Lung (tissue), 11 donors: ENCODE measurements at regions not wholly inside any gene's neighbourhood (a gene's known extent, or its start where the extent isn't known, plus 50 kb on each side); places are given as distances from the start of the nearest gene placed in this dataset.

Source experiments
- ATAC-seq: fragments of 200-7000 bp; cut with Tn5 transposase; one replicate; pipeline ENCODE4 v1.9.1; 2020; ENCODE audit warnings: moderate number of reproducible peaks; ENCODE audit not compliant: insufficient read depth, low FRiP score
- DNase-seq, 3 donors: peaks; one replicate each; pipeline ENCODE4 v3.0.0-alpha.2; 2013 to 2017
- H3K27ac ChIP-seq, 2 donors: one replicate each; pipeline ENCODE4 v1.5.1; 2013; ENCODE audit warnings: mild to moderate bottlenecking in 2 of 2, moderate library complexity in 2 of 2, control low read depth in 1 of 2, inconsistent platforms in 1 of 2, low read depth in 1 of 2, low read length in 1 of 2
- H3K27me3 ChIP-seq, 3 donors: one replicate each; pipeline ENCODE4 v1.5.1; 2013; ENCODE audit warnings: low read length in 2 of 3; ENCODE audit not compliant: control insufficient read depth in 3 of 3, insufficient read depth in 3 of 3
- H3K36me3 ChIP-seq, 4 donors: one replicate each; pipeline ENCODE4 v1.5.1; 2013; ENCODE audit warnings: low read length in 4 of 4, mild to moderate bottlenecking in 1 of 4, moderate library complexity in 1 of 4; ENCODE audit not compliant: control insufficient read depth in 4 of 4, insufficient read depth in 4 of 4
- H3K4me1 ChIP-seq, 5 donors: one replicate each; pipeline ENCODE4 v1.5.1; 2013; ENCODE audit warnings: low read length in 5 of 5, mild to moderate bottlenecking in 2 of 5, moderate library complexity in 1 of 5; ENCODE audit not compliant: control insufficient read depth in 5 of 5, insufficient read depth in 5 of 5
- H3K4me3 ChIP-seq: one replicate; pipeline ENCODE4 v1.5.1; 2013; ENCODE audit warnings: mild to moderate bottlenecking, control low read depth, moderate library complexity
- H3K9ac ChIP-seq, 2 donors: one replicate each; pipeline ENCODE4 v1.5.1; 2013; ENCODE audit warnings: low read length in 2 of 2, control low read depth in 1 of 2; ENCODE audit not compliant: insufficient read depth in 1 of 2
- H3K9me3 ChIP-seq, 4 donors: one replicate each; pipeline ENCODE4 v1.5.1; 2013; ENCODE audit warnings: low read length in 3 of 4, mild to moderate bottlenecking in 1 of 4, moderate library complexity in 1 of 4; ENCODE audit not compliant: control insufficient read depth in 4 of 4, insufficient read depth in 3 of 4
- CTCF ChIP-seq: IDR thresholded peaks from 2 replicates; pipeline ENCODE4 v1.5.1; 2012; ENCODE audit warnings: mild to moderate bottlenecking; ENCODE audit errors: control extremely low read depth, extremely low read depth
- WGBS, 2 donors: extraction: QIAGEN DNeasy Blood & Tissue Kit; methylation state at CpG; one replicate each; pipeline ENCODE4 v1.1.7; 2013; 5-methylcytosine and 5-hydroxymethylcytosine counted together
- donor health status: control.
- donor health status: control.
- donor health status: Bipolar disorder and iron deficiency.
- donor health status: healthy.
- donor health status: DM: yes; HTN: yes; CAD: no.

- Histone ChIP-seq H3K9ac (no peak overlapping the region), H3K9me3 (no peaks in the 10 kb centered on the region), H3K27me3 (no peaks in the 10 kb centered on the region), H3K27ac (no peak overlapping the region), H3K4me3 (no peak overlapping the region), H3K36me3 (peaks cover 0 to 11% (median 0%) of the 10 kb centered on the region in 4 donors), H3K4me1 (peaks cover 0 to 18% (median 4%) of the 10 kb centered on the region in 5 donors)
- ATAC-seq (no peak), DNase-seq (no peak)
- 80 to 87% methylated on average over 3 of the region's 3 CpGs for WGBS, 2 donors
- no peak for TF ChIP-seq CTCF
Observed at GRCh38 chr2:120802867-120803484, 67.3 kb downstream of the GLI2 start.

- Histone ChIP-seq H3K9me3 (no peaks in the 10 kb centered on the region), H3K9ac (no peak overlapping the region), H3K36me3 (peaks cover 0 to 11% (median 0%) of the 10 kb centered on the region in 4 donors), H3K4me3 (no peak overlapping the region), H3K27ac (no peak overlapping the region), H3K4me1 (peaks cover 0 to 12% (median 0%) of the 10 kb centered on the region in 5 donors), H3K27me3 (no peaks in the 10 kb centered on the region)
- DNase-seq = no peak
- 85 to 89% methylated on average over 11 of the region's 11 CpGs for WGBS, 2 donors
- TF ChIP-seq CTCF = no peak
- no peak for ATAC-seq
Observed at GRCh38 chr2:120803764-120804335, 68.2 kb downstream of the GLI2 start.

- ATAC-seq = no peak
- no peak for TF ChIP-seq CTCF
- Histone ChIP-seq H3K9me3 (no peaks in the 10 kb centered on the region), H3K4me1 (peaks cover 0 to 12% (median 1%) of the 10 kb centered on the region in 5 donors), H3K9ac (no peak overlapping the region), H3K36me3 (peaks cover 0 to 8% (median 0%) of the 10 kb centered on the region in 4 donors), H3K4me3 (no peak overlapping the region), H3K27ac (no peak overlapping the region), H3K27me3 (no peaks in the 10 kb centered on the region)
- no peak for DNase-seq
- 85 to 88% methylated on average over 6 of the region's 6 CpGs for WGBS, 2 donors
Observed at GRCh38 chr2:120804459-120804858, 68.8 kb downstream of the GLI2 start.

GRCh38 chr2:120805011-120805410, 69.3 kb downstream of the GLI2 start:
- Histone ChIP-seq H3K9me3 (no peaks in the 10 kb centered on the region), H3K36me3 (peaks cover 0 to 4% (median 0%) of the 10 kb centered on the region in 4 donors), H3K4me3 (no peak overlapping the region), H3K27ac (no peak overlapping the region), H3K27me3 (no peaks in the 10 kb centered on the region), H3K9ac (no peak overlapping the region), H3K4me1 (peaks cover 0 to 12% (median 4%) of the 10 kb centered on the region in 5 donors)
- no peak for ATAC-seq
- no peak for TF ChIP-seq CTCF
- DNase-seq = no peak
- 88 to 92% methylated on average over 13 of the region's 13 CpGs for WGBS, 2 donors
